ENCODE measurements at regions not wholly inside any gene's neighbourhood (a gene's known extent, or its start where the extent isn't known, plus 50 kb on each side); places are given as distances from the start of the nearest gene placed in this dataset.

GRCh38 chr18:8952174-8952573 is 150.3 kb upstream of the NDUFV2 start:
- no peak overlapping the region for H3K9ac ChIP-seq (ENCODE audit: low read depth in 1 of 2, low read length in 2 of 2)
- H3K36me3 ChIP-seq (ENCODE audit: control insufficient read depth in 4 of 4, insufficient read depth in 3 of 4, low read depth in 1 of 4, low read length in 3 of 4) = no peaks in the 10 kb centered on the region
- no peaks in the 10 kb centered on the region for H3K27me3 ChIP-seq (ENCODE audit: control insufficient read depth in 4 of 4, insufficient read depth in 4 of 4, low read length in 3 of 4)
- no peaks in the 10 kb centered on the region for H3K4me1 ChIP-seq (ENCODE audit: control insufficient read depth in 4 of 4, insufficient read depth in 4 of 4, low read length in 3 of 4)
- WGBS = 94% methylated on average over 5 of the region's 5 CpGs
- no peak overlapping the region for H3K27ac ChIP-seq (ENCODE audit: low read depth in 1 of 2, low read length in 2 of 2)
- no peak overlapping the region for H3K4me3 ChIP-seq (ENCODE audit: low read depth in 1 of 3, low read length in 3 of 3)
- DNase-seq (ENCODE audit: low spot score) = no peak
- H3K9me3 ChIP-seq (ENCODE audit: control insufficient read depth in 4 of 4, low read length in 3 of 4) = peaks cover 0 to 2% (median 0%) of the 10 kb centered on the region in 4 donors
- TF ChIP-seq HNF4G (IDR thresholded peaks at IDR 0.05) (no peak), RAD21 (IDR thresholded peaks at IDR 0.05) (no peak), SP1 (IDR thresholded peaks at IDR 0.05) (no peak), NR2F2 (IDR thresholded peaks at IDR 0.05) (no peak), JUND (IDR thresholded peaks at IDR 0.05) (no peak), MAX (IDR thresholded peaks at IDR 0.05) (no peak), YY1 (IDR thresholded peaks at IDR 0.05) (no peak), EGR1 (IDR thresholded peaks at IDR 0.05; ENCODE audit: low read depth in 2 of 2) (no peak), FOXA1 (IDR thresholded peaks at IDR 0.05) (no peak), ATF3 (IDR thresholded peaks at IDR 0.05) (no peak), CTCF (IDR thresholded peaks at IDR 0.05; ENCODE audit: low read depth, low read length, missing input control) (no peak), GABPA (IDR thresholded peaks at IDR 0.05 in 1 of 2, conservative IDR thresholded peaks at IDR 0.05 in 1 of 2) (no peak), FOXA2 (IDR thresholded peaks at IDR 0.05) (no peak), HNF4A (conservative IDR thresholded peaks at IDR 0.05) (no peak), RXRA (IDR thresholded peaks at IDR 0.05) (no peak), TAF1 (conservative IDR thresholded peaks at IDR 0.05) (no peak)

- Histone ChIP-seq H3K36me3 (ENCODE audit: control insufficient read depth in 4 of 4, insufficient read depth in 3 of 4, low read depth in 1 of 4, low read length in 3 of 4) (no peaks in the 10 kb centered on the region), H3K4me3 (ENCODE audit: low read depth in 1 of 3, low read length in 3 of 3) (no peak overlapping the region), H3K9ac (ENCODE audit: low read depth in 1 of 2, low read length in 2 of 2) (no peak overlapping the region), H3K27me3 (ENCODE audit: control insufficient read depth in 4 of 4, insufficient read depth in 4 of 4, low read length in 3 of 4) (no peaks in the 10 kb centered on the region), H3K4me1 (ENCODE audit: control insufficient read depth in 4 of 4, insufficient read depth in 4 of 4, low read length in 3 of 4) (no peaks in the 10 kb centered on the region), H3K27ac (ENCODE audit: low read depth in 1 of 2, low read length in 2 of 2) (no peak overlapping the region), H3K9me3 (ENCODE audit: control insufficient read depth in 4 of 4, low read length in 3 of 4) (peaks cover 0 to 2% (median 0%) of the 10 kb centered on the region in 4 donors)
- 91% methylated on average over 10 of the region's 10 CpGs for WGBS
- no peak for DNase-seq (ENCODE audit: low spot score)
- TF ChIP-seq RAD21 (IDR thresholded peaks at IDR 0.05) (no peak), REST (IDR thresholded peaks at IDR 0.05) (no peak), RXRA (IDR thresholded peaks at IDR 0.05) (no peak), YY1 (IDR thresholded peaks at IDR 0.05) (no peak), EGR1 (IDR thresholded peaks at IDR 0.05; ENCODE audit: low read depth in 2 of 2) (no peak), GABPA (IDR thresholded peaks at IDR 0.05 in 1 of 2, conservative IDR thresholded peaks at IDR 0.05 in 1 of 2) (no peak), CTCF (IDR thresholded peaks at IDR 0.05; ENCODE audit: low read depth, low read length, missing input control) (no peak), ATF3 (IDR thresholded peaks at IDR 0.05) (no peak), ZBTB33 (IDR thresholded peaks at IDR 0.05) (no peak), HNF4G (IDR thresholded peaks at IDR 0.05) (no peak), SP1 (IDR thresholded peaks at IDR 0.05) (no peak), NR2F2 (IDR thresholded peaks at IDR 0.05) (no peak), MAX (IDR thresholded peaks at IDR 0.05) (no peak)
Measured at GRCh38 chr18:8952769-8953760, 149.4 kb upstream of the NDUFV2 start.
